ENCODE measurements at regions not wholly inside any gene's neighbourhood (a gene's known extent, or its start where the extent isn't known, plus 50 kb on each side); places are given as distances from the start of the nearest gene placed in this dataset.

DNA sequence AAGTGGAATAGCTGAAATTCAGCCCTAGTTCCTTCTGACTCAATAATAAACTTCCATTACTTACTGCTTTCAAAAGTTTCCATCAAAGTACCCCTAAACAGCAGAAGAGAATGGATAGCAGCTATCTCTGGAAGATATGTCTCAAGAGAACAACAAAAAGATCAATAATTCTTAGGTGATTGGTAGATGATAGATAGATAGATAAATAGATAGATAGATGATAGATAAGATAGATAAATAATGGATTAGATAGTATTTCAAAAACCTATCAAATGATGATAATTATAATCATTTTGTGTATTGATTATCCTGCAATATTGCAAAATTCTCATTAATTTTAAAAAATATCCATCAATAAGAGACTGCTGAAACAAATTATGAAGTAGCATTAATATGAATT, 97.4 kb upstream of the CCND2 start:
- Histone ChIP-seq H3K4me3 (ENCODE audit: insufficient read depth, low read length) (no peak overlapping the region), H4K20me1 (ENCODE audit: insufficient read depth, low read length) (no peaks in the 10 kb centered on the region), H3K27ac (ENCODE audit: low read depth, low read length) (no peak overlapping the region), H3K27me3 (ENCODE audit: insufficient read depth, low read length) (no peaks in the 10 kb centered on the region), H3K4me1 (ENCODE audit: insufficient read depth, low read length) (no peaks in the 10 kb centered on the region), H2AFZ (ENCODE audit: low read length) (no peak overlapping the region), H3K4me2 (ENCODE audit: insufficient read depth, low read length) (no peak overlapping the region), H3K79me2 (ENCODE audit: insufficient read depth, low read length) (no peaks in the 10 kb centered on the region), H3K36me3 (ENCODE audit: insufficient read depth, low read length) (no peaks in the 10 kb centered on the region), H3K9me3 (ENCODE audit: low read depth, low read length) (no peaks in the 10 kb centered on the region)
- no peak for TF ChIP-seq CTCF (IDR thresholded peaks at IDR 0.05; ENCODE audit: extremely low read depth, low read depth, low read length)
- DNase-seq (ENCODE audit: insufficient read length, low spot score, missing footprints) = no peak

GRCh38 chr12:4174417-4174816, 99.1 kb upstream of the CCND2 start:
- H3K79me2 ChIP-seq (ENCODE audit: insufficient read depth, low read length) = no peaks in the 10 kb centered on the region
- no peaks in the 10 kb centered on the region for H3K36me3 ChIP-seq (ENCODE audit: insufficient read depth, low read length)
- TF ChIP-seq CTCF (IDR thresholded peaks at IDR 0.05; ENCODE audit: extremely low read depth, low read depth, low read length) = no peak
- H3K9me3 ChIP-seq (ENCODE audit: low read depth, low read length) = no peaks in the 10 kb centered on the region
- no peaks in the 10 kb centered on the region for H4K20me1 ChIP-seq (ENCODE audit: insufficient read depth, low read length)
- no peak overlapping the region for H3K27ac ChIP-seq (ENCODE audit: low read depth, low read length)
- H3K27me3 ChIP-seq (ENCODE audit: insufficient read depth, low read length) = no peaks in the 10 kb centered on the region
- no peak overlapping the region for H2AFZ ChIP-seq (ENCODE audit: low read length)
- no peaks in the 10 kb centered on the region for H3K4me1 ChIP-seq (ENCODE audit: insufficient read depth, low read length)
- no peak for DNase-seq (ENCODE audit: insufficient read length, low spot score, missing footprints)
- no peak overlapping the region for H3K4me2 ChIP-seq (ENCODE audit: insufficient read depth, low read length)
- H3K4me3 ChIP-seq (ENCODE audit: insufficient read depth, low read length) = no peak overlapping the region

DNA sequence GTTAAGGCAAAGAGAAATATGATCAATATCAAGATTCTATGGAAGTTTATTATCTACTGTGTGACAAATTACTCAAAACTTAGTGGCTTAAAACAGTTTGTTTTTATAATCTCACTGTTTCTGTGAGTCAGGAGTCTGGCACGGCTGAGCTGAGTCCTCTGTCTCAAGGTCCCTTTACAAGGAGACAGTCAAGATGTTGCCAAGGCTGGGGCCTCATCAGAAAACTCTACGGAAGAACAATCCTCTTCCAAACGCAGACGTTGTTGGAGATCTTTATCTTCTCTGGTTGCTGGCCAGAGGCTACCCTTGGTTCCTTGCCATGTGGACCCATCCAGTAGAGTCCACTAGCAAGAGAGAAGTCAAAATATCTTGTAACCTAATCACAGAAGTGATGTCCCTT, 100.6 kb upstream of the CCND2 start:
- Histone ChIP-seq H4K20me1 (ENCODE audit: insufficient read depth, low read length) (no peaks in the 10 kb centered on the region), H3K27me3 (ENCODE audit: insufficient read depth, low read length) (no peaks in the 10 kb centered on the region), H3K4me1 (ENCODE audit: insufficient read depth, low read length) (no peaks in the 10 kb centered on the region), H3K4me2 (ENCODE audit: insufficient read depth, low read length) (no peak overlapping the region), H3K36me3 (ENCODE audit: insufficient read depth, low read length) (no peaks in the 10 kb centered on the region), H3K4me3 (ENCODE audit: insufficient read depth, low read length) (no peak overlapping the region), H2AFZ (ENCODE audit: low read length) (no peak overlapping the region), H3K79me2 (ENCODE audit: insufficient read depth, low read length) (no peaks in the 10 kb centered on the region), H3K27ac (ENCODE audit: low read depth, low read length) (no peak overlapping the region), H3K9me3 (ENCODE audit: low read depth, low read length) (no peaks in the 10 kb centered on the region)
- DNase-seq (ENCODE audit: insufficient read length, low spot score, missing footprints) = no peak
- no peak for TF ChIP-seq CTCF (IDR thresholded peaks at IDR 0.05; ENCODE audit: extremely low read depth, low read depth, low read length)

GRCh38 chr12:4171742-4172141, 101.8 kb upstream of the CCND2 start:
- no peak for DNase-seq (ENCODE audit: insufficient read length, low spot score, missing footprints)
- no peaks in the 10 kb centered on the region for H3K36me3 ChIP-seq (ENCODE audit: insufficient read depth, low read length)
- TF ChIP-seq CTCF (IDR thresholded peaks at IDR 0.05; ENCODE audit: extremely low read depth, low read depth, low read length) = no peak
- H3K27me3 ChIP-seq (ENCODE audit: insufficient read depth, low read length) = no peaks in the 10 kb centered on the region
- H4K20me1 ChIP-seq (ENCODE audit: insufficient read depth, low read length) = no peaks in the 10 kb centered on the region
- no peak overlapping the region for H3K4me2 ChIP-seq (ENCODE audit: insufficient read depth, low read length)
- no peaks in the 10 kb centered on the region for H3K4me1 ChIP-seq (ENCODE audit: insufficient read depth, low read length)
- no peaks in the 10 kb centered on the region for H3K79me2 ChIP-seq (ENCODE audit: insufficient read depth, low read length)
- H3K27ac ChIP-seq (ENCODE audit: low read depth, low read length) = no peak overlapping the region
- no peak overlapping the region for H2AFZ ChIP-seq (ENCODE audit: low read length)
- H3K4me3 ChIP-seq (ENCODE audit: insufficient read depth, low read length) = no peak overlapping the region
- no peaks in the 10 kb centered on the region for H3K9me3 ChIP-seq (ENCODE audit: low read depth, low read length)

All from osteoblast (primary cell).